Prostate gland (tissue), 2 donors: ENCODE measurements at regions not wholly inside any gene's neighbourhood (a gene's known extent, or its start where the extent isn't known, plus 50 kb on each side); places are given as distances from the start of the nearest gene placed in this dataset.
"Not testable (repeated sequence)": the region's sequence is repeated elsewhere in the genome, so short reads cannot be mapped to it uniquely, and the experiment has no call there.

Source experiments
- DNase-seq: peaks from one replicate; pipeline ENCODE4 v3.0.0-alpha.2; 2019; ENCODE audit warnings: low spot score
- H3K27ac ChIP-seq, 2 donors: fragments of 200-600 bp; sonication (generic); 2 replicates each; pipeline ENCODE4 v1.5.1; 2017 to 2019
- H3K27me3 ChIP-seq: fragments of 200-600 bp; sonication (generic); replicated peaks from 2 replicates; pipeline ENCODE4 v1.5.1; 2019; ENCODE audit not compliant: insufficient read depth
- H3K36me3 ChIP-seq, 2 donors: fragments of 200-600 bp; sonication (generic); 1 replicate in 1 of 2; 2 replicates in 1 of 2; pipeline versions ENCODE4 v1.5.1 to v1.8.1; 2017 to 2019
- H3K4me1 ChIP-seq: fragments of 200-600 bp; sonication (generic); replicated peaks from 2 replicates; pipeline ENCODE4 v1.5.1; 2019
- H3K4me3 ChIP-seq, 2 donors: fragments of 200-600 bp; sonication (generic); 2 replicates each; pipeline ENCODE4 v1.5.1; 2017 to 2019
- H3K9me3 ChIP-seq: fragments of 200-600 bp; sonication (generic); 2 replicates; pipeline ENCODE4 v1.5.1; 2017
- WGBS: methylation state at CpG from one replicate; pipeline ENCODE4 v1.1.5; 2018; 5-methylcytosine and 5-hydroxymethylcytosine counted together
- intact Hi-C: fragments of 100-400 bp; cut with DNase I; formaldehyde crosslinking; loops from one replicate; pipeline ENCODE4 v1.14.2; 2022

DNA sequence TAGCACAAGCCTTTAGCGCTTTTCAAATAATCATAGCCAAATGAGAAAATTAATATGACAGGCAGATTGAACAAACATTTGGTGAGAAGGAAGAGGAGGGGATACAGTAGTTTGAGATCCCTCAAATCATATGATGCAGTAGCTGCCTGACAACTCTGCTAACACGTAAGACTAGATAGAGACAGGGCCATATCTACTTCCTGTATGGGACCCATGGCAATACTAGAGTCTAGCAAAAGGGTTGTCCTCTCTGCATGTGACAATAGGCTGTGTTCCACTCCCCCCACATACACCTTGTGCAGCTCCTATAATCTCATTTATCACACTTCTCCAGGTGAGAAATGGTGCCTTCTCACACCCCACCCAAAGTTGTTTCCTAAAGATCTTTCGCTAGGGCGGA is 134.2 kb upstream of the NBPF9 start:
- H3K27ac ChIP-seq, intact Hi-C loops: not testable (repeated sequence)
- 100% methylated on average over 2 of the region's 4 CpGs for WGBS

DNA sequence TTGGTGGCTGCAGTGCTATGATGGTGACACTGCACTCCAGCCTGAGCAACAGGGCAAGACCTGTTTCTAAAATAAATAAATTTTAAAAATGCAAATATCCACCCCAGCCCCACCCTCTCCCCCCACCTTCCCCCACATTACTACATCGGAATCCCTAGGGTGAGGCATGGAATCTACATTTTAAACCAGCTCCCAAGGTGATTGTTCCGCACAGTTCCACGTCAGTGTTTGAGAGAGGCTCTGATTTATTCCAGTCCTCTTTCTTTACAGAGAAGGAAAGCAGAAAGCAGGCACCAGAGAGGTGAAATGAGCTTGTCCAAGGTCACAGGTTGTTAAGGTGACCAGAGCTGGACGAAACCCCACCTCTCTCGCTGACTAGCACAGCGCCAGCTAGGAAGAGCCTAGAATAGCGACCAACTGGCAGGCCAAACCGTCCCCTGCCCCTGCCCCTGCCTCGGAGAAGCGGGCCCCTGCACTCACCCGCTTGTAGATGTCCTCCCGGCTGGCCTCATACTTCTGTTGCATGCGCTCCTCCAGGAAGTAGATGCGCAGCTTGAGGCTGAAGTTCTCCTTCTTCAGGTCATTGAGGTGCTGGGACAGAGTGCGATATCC is 136.7 kb upstream of the NBPF9 start:
- intact Hi-C loops, H3K27ac ChIP-seq, H3K27me3 ChIP-seq, H3K4me3 ChIP-seq, H3K9me3 ChIP-seq, H3K36me3 ChIP-seq, H3K4me1 ChIP-seq, DNase-seq: not testable (repeated sequence)
- WGBS: no CpG with 5 or more reads among the region's 15 CpGs

More for the DNA sequence above, 134.2 kb upstream of the NBPF9 start:
- not testable (repeated sequence) for H3K4me1 ChIP-seq, H3K27me3 ChIP-seq, DNase-seq, H3K4me3 ChIP-seq, H3K9me3 ChIP-seq, H3K36me3 ChIP-seq

GRCh38 chr1:149240530-149240929 is 137.2 kb upstream of the NBPF9 start:
- intact Hi-C loops, H3K36me3 ChIP-seq, H3K27ac ChIP-seq, H3K9me3 ChIP-seq, H3K4me3 ChIP-seq, DNase-seq, H3K27me3 ChIP-seq, H3K4me1 ChIP-seq: not testable (repeated sequence)
- WGBS: no CpG with 5 or more reads among the region's 14 CpGs

DNA sequence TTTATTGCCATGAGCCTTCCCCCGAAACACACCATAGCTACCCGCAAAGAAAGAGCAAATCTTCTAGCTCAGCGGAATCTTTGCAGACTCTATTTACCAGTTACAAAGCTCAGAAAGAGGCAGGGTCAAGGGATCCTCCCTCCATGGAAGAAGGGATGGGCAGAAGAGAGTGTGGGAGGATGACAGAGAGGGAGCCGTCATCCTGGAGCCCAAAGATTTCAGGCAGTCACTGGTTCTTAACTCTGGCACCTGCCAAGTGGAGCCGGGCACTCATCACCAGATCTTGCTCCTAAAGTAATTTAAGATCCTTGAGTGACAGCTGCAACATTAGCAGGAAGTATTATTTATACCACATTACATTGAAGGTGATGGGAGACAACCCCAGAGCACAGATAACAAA is 137.9 kb upstream of the NBPF9 start:
- H3K27me3 ChIP-seq, H3K4me1 ChIP-seq, H3K36me3 ChIP-seq, H3K27ac ChIP-seq, H3K9me3 ChIP-seq, H3K4me3 ChIP-seq, DNase-seq, intact Hi-C loops: not testable (repeated sequence)
- WGBS: no CpG with 5 or more reads among the region's 5 CpGs

- H3K27ac ChIP-seq, DNase-seq, H3K36me3 ChIP-seq, H3K4me3 ChIP-seq, H3K27me3 ChIP-seq, intact Hi-C loops, H3K4me1 ChIP-seq, H3K9me3 ChIP-seq: not testable (repeated sequence)
- no CpG with 5 or more reads among the region's 4 CpGs for WGBS
These were observed 140.2 kb upstream of the NBPF9 start for GRCh38 chr1:149243572-149243971.

DNA sequence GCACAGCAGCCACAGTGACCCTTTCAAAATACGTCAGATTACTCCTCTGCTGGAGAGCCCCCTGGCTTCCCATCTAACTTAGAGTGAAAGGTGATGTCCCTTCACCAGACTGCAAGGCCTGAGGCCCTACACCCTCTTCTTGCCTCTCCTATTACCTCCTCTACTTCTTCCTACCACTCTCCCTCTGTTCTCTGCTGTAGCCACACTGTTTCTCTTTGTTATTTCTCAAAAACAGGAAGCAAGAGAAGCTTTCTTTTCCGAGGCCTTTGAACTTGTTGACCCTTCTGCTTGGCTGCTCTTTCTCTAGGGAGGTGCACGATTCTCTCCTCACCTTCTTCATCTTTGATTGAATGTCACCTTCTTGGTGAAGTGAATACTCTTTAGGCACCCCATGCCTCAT is 141.3 kb upstream of the NBPF9 start:
- not testable (repeated sequence) for DNase-seq
- 66% methylated on average over 2 of the region's 3 CpGs for WGBS

DNA sequence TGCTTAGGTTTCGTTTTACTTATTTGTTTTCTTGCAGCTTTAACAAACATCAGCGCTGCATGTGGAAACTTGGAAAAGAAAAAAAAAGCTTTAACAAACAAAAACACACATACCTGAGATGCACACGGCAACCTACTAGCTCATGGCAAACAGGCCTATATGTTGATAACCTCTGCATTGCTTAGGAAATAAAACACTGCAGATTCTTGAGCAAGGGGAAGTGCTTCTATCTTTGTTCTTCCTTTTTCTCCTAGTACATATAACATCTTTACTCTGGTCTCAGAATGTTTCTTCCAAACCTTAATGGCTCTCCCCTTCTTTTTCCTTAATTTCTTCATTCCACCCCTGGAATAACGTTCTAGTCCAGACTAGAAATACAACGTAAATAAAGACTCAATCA is 142.9 kb upstream of the NBPF9 start:
- WGBS: no CpG with 5 or more reads among the region's 5 CpGs
- DNase-seq, intact Hi-C loops, H3K27me3 ChIP-seq, H3K4me3 ChIP-seq, H3K9me3 ChIP-seq, H3K36me3 ChIP-seq, H3K4me1 ChIP-seq, H3K27ac ChIP-seq: not testable (repeated sequence)

More for the DNA sequence above, 141.3 kb upstream of the NBPF9 start:
- intact Hi-C loops, H3K27ac ChIP-seq, H3K36me3 ChIP-seq, H3K9me3 ChIP-seq, H3K4me3 ChIP-seq, H3K27me3 ChIP-seq, H3K4me1 ChIP-seq: not testable (repeated sequence)

GRCh38 chr1:149248610-149249009 is 145.3 kb upstream of the NBPF9 start:
- WGBS: 100% methylated on average over 1 of the region's 2 CpGs
- H3K27me3 ChIP-seq, H3K4me1 ChIP-seq, H3K9me3 ChIP-seq, H3K36me3 ChIP-seq, H3K27ac ChIP-seq, H3K4me3 ChIP-seq, intact Hi-C loops, DNase-seq: not testable (repeated sequence)

GRCh38 chr1:149249850-149250467 is 146.6 kb upstream of the NBPF9 start:
- H3K4me3 ChIP-seq, H3K36me3 ChIP-seq, DNase-seq, H3K27me3 ChIP-seq, H3K27ac ChIP-seq, intact Hi-C loops, H3K9me3 ChIP-seq, H3K4me1 ChIP-seq: not testable (repeated sequence)
- no CpG with 5 or more reads among the region's 3 CpGs for WGBS

- H3K4me1 ChIP-seq, intact Hi-C loops, H3K36me3 ChIP-seq, H3K9me3 ChIP-seq, H3K27me3 ChIP-seq, H3K4me3 ChIP-seq, DNase-seq, H3K27ac ChIP-seq: not testable (repeated sequence)
- WGBS: 25% methylated on average over 1 of the region's 5 CpGs
These were observed 151.8 kb upstream of the NBPF9 start for GRCh38 chr1:149254894-149255847.

DNA sequence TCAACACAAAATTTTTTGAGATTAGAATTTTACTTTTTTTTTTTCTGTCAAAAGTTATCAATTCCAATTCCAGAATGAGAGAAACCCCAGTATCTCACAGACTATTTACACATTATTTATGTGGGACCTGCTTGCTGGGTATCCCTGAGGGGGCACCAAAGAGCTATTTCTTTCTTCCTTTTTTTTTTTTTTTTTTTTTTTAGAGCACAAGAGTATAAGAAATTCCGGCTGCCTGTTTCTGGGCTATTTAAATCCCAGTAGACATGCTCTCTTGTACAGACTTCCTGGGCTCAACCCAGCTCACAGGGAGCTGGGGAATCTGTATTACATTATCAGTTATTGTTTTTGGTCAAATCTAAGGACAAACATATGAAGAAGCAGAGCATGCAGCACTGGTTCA is 156.9 kb upstream of the NBPF9 start:
- H3K27ac ChIP-seq, DNase-seq, H3K9me3 ChIP-seq, intact Hi-C loops, H3K36me3 ChIP-seq, H3K4me3 ChIP-seq, H3K27me3 ChIP-seq, H3K4me1 ChIP-seq: not testable (repeated sequence)
- 40% methylated on average over 1 of the region's 1 CpG for WGBS

DNA sequence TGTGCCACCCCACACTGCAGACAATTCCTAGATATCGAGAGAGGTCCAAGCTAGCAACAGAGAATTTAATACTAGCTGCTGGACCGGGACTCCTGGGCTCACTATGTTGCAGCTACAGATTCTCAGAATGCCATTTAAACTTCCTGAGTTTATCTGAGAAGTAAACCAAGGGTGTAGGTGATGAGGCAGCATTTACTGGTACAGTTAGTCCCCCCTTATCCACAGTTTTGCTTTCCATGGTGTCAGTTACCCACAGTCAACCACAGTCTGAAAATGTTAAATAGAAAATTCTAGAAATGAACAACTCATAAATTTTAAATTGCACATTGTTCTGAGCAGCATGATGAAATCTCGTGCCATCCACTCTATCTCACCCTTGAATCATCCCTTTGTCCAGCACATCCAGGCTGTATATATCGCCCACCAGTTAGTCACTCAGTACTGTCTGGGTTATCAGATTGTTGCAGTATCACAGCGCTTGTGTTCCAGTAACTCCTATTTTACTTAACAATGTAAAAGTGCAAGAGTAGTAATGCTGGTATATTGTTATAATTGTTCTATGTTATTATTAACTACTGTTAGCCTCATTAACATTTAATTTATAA is 157.5 kb upstream of the NBPF9 start:
- 77% methylated on average over 2 of the region's 5 CpGs for WGBS
- H3K4me1 ChIP-seq, H3K4me3 ChIP-seq, H3K27ac ChIP-seq, intact Hi-C loops, H3K27me3 ChIP-seq, H3K9me3 ChIP-seq, H3K36me3 ChIP-seq, DNase-seq: not testable (repeated sequence)
